ENCODE measurements at regions not wholly inside any gene's neighbourhood (a gene's known extent, or its start where the extent isn't known, plus 50 kb on each side); places are given as distances from the start of the nearest gene placed in this dataset.

- TF ChIP-seq CTCF (IDR thresholded peaks at IDR 0.05 in 4 of 5, conservative IDR thresholded peaks at IDR 0.05 in 1 of 5) (no peak), POLR2A (IDR thresholded peaks at IDR 0.05) (no peak)
These were observed 84.7 kb upstream of the ADGRF1 start for GRCh38 chr6:47126647-47127391.
